Thymus (tissue), 11 donors: ENCODE measurements at regions not wholly inside any gene's neighbourhood (a gene's known extent, or its start where the extent isn't known, plus 50 kb on each side); places are given as distances from the start of the nearest gene placed in this dataset.

Experiments used
- DNase-seq, 9 donors: peaks; one replicate each; pipeline ENCODE4 v3.0.0-alpha.2; 2013; ENCODE audit warnings: low spot score in 9 of 9, low read depth in 6 of 9, missing footprints in 1 of 9
- H3K27ac ChIP-seq, 2 donors: one replicate each; pipeline ENCODE4 v1.5.1; 2013; ENCODE audit warnings: control low read depth in 1 of 2, low read depth in 1 of 2, low read length in 1 of 2, mild to moderate bottlenecking in 1 of 2, moderate library complexity in 1 of 2
- H3K27me3 ChIP-seq, 2 donors: one replicate each; pipeline ENCODE4 v1.5.1; 2013; ENCODE audit warnings: low read length in 1 of 2; ENCODE audit not compliant: control insufficient read depth in 2 of 2, insufficient read depth in 1 of 2
- H3K36me3 ChIP-seq, 2 donors: one replicate each; pipeline ENCODE4 v1.5.1; 2013; ENCODE audit warnings: low read length in 1 of 2, mild to moderate bottlenecking in 1 of 2, moderate library complexity in 1 of 2; ENCODE audit not compliant: control insufficient read depth in 2 of 2, insufficient read depth in 2 of 2
- H3K4me1 ChIP-seq, 2 donors: one replicate each; pipeline ENCODE4 v1.5.1; 2013; ENCODE audit warnings: low read length in 2 of 2; ENCODE audit not compliant: control insufficient read depth in 2 of 2, insufficient read depth in 2 of 2
- H3K4me3 ChIP-seq, 2 donors: one replicate each; pipeline ENCODE4 v1.5.1; 2013; ENCODE audit warnings: low read length in 2 of 2, control low read depth in 1 of 2, mild to moderate bottlenecking in 1 of 2
- H3K9me3 ChIP-seq, 2 donors: one replicate each; pipeline ENCODE4 v1.5.1; 2013; ENCODE audit warnings: low read length in 1 of 2, mild to moderate bottlenecking in 1 of 2; ENCODE audit not compliant: control insufficient read depth in 2 of 2, insufficient read depth in 1 of 2
- WGBS: extraction: QIAGEN DNeasy Blood & Tissue Kit; methylation state at CpG from one replicate; pipeline ENCODE4 v1.1.7; 2013; 5-methylcytosine and 5-hydroxymethylcytosine counted together
- donor health status: healthy.

DNA sequence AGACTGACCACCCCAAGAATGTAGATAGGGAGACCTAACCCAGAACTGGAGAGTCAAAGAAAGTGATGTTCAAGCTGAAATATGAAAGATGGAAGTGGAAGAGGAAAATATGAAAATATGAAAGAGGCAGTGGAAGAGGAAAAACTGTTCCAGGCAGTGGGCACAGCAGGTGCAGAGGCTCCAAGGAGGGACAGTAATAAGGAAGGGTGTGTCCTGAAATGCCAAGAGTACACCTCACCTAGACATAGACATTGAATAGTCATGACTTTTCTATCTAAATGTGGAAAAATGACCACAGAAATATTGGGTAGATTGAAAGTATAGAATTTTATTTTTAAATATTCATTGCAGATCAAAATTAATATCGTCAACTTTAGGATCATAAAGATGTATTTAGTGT is 161.7 kb upstream of the USP24 start:
- Histone ChIP-seq H3K4me1 (peaks cover 30 to 50% of the 10 kb centered on the region in 2 donors), H3K27me3 (no peaks in the 10 kb centered on the region), H3K4me3 (no peak overlapping the region), H3K36me3 (no peaks in the 10 kb centered on the region), H3K27ac (no peak overlapping the region), H3K9me3 (no peaks in the 10 kb centered on the region)
- 96% methylated on average over 1 of the region's 1 CpG for WGBS
- DNase-seq: no peak

DNA sequence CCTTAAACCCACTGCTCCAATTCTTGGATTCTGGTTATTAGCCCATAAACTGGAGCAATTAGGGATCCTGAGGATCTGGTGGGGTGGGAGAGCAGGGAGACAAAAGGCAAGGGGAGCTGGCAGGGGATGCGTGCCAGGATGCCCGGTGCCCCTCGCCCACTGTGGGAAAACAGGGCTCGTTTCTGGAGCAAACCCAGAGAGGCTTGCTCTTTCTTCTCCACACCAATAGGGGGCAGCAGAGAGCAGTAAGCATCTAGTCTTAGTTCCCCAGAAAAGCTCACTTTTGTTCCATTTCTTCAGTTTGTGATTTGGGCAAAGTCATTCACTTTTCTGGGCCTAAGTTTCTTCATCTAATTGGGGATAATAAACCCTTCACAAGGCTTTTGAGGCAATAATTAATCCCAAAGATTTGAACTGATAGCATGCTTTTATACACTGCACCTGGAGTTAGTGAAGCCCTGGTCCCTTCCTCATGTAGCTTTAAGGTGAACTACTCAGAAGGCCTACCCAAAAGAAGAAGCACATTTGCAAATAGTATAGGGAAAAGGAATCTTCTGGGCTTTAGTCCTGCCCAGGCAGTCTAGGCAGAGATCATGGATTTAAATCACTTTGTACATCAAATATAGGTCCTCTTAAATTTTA is 160.6 kb upstream of the USP24 start:
- 54% methylated on average over 4 of the region's 4 CpGs for WGBS
- Histone ChIP-seq H3K4me3 (no peak overlapping the region), H3K27me3 (no peaks in the 10 kb centered on the region), H3K36me3 (no peaks in the 10 kb centered on the region), H3K27ac (peak overlapping the region in 1 of 2 donors; percentile 84), H3K9me3 (no peaks in the 10 kb centered on the region), H3K4me1 (peaks cover 30 to 57% of the 10 kb centered on the region in 2 donors)
- DNase-seq: peak in 4 of 9 donors; percentile 52 to 79 (median 68)

DNA sequence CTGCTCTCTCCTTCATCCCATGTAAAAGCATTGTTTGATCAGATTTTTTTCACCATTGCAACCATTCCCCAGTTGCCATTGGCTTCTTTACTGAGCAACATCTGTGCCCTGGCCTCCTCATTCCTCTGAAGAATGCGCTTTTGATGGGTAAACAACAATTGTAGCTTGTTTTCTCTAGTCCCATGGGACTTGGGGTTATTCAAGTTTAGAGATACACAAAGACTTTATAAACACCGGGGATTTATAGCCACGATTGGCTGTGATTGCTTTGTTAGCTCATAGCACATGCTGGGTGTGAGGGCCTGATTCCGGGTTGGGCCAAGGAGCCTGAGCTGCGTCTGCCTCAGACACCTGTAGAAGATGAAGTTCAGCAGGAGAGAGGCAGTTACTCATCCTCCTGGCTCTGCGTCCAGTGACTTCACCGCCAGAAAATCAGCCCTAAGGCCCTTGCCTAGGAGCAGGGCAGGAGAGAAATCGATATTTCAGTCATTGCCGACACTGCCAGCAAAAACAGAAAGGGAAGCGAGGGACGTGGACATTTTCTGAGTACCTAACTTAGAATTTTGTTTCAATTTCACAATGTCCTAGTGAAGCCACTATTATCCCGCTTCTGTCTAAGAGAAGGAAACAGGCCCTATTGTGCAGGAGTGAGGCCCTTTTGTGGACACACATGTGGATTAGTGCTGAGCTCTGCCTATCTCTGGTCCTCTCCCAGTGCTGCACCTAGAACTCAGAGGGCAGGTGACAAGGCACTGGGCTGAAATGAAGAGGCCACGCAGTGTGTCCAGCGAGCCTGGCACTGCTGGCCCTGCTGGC is 159.8 kb upstream of the USP24 start:
- H3K4me1 ChIP-seq: peaks cover 36 to 64% of the 10 kb centered on the region in 2 donors
- H3K9me3 ChIP-seq: no peaks in the 10 kb centered on the region
- peak overlapping the region; percentile 56 to 84 for H3K27ac ChIP-seq
- DNase-seq: no peak
- H3K4me3 ChIP-seq: no peak overlapping the region
- H3K36me3 ChIP-seq: no peaks in the 10 kb centered on the region
- H3K27me3 ChIP-seq: no peaks in the 10 kb centered on the region
- WGBS: 97% methylated on average over 14 of the region's 14 CpGs

DNA sequence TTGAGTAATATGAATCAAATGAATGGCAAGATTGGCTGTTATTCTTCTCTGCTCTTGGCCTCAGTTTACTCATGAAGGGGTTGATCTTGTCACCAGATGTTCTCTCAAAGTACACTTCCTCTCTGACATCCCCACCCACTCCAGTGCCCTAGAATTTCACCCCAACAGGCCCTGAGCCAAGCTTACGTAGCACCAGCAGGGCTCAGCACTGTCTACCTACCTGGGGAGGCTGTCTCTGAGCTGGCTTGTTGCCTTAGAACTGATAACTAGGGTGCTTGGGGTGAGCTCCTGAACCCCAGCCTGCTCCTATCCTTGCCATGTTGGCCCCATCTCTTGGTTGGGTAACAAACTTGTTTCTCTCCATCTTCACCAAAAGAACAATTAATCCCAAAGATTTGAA is 159.1 kb upstream of the USP24 start:
- Histone ChIP-seq H3K36me3 (no peaks in the 10 kb centered on the region), H3K4me3 (no peak overlapping the region), H3K27me3 (no peaks in the 10 kb centered on the region), H3K27ac (peak overlapping the region; percentile 62 to 84), H3K4me1 (peaks cover 33 to 62% of the 10 kb centered on the region in 2 donors), H3K9me3 (no peaks in the 10 kb centered on the region)
- peak in 2 of 9 donors; percentile 50 to 59 for DNase-seq
- 44% methylated on average over 1 of the region's 1 CpG for WGBS

DNA sequence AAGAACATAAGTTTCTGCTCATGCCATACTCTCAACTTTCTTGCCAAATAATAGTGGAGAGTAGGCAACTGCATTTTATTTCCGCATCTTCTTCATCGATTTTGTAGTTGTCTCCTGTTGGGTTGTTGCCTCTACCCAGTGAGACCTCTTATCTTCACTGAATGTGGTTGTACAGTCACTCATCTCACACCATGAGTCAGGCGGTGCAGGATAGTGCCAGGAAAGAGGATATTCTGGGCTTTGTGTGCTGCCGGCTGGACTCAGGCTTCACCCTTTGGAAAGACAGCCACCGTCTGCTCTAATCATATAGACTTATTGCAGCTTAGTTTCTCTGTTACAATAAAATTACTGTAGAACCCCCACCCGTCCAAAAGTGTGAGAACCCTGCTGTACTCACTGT is 154.3 kb upstream of the USP24 start:
- DNase-seq: no peak
- no peak overlapping the region for H3K27ac ChIP-seq
- no peak overlapping the region for H3K4me3 ChIP-seq
- H3K4me1 ChIP-seq: peaks cover 30 to 50% of the 10 kb centered on the region in 2 donors
- peaks cover 0 to 4% of the 10 kb centered on the region in 2 donors for H3K36me3 ChIP-seq
- peaks cover 0 to 9% of the 10 kb centered on the region in 2 donors for H3K9me3 ChIP-seq
- no peaks in the 10 kb centered on the region for H3K27me3 ChIP-seq
- whole genome bisulfite sequencing: 94% methylated on average over 6 of the region's 6 CpGs

DNA sequence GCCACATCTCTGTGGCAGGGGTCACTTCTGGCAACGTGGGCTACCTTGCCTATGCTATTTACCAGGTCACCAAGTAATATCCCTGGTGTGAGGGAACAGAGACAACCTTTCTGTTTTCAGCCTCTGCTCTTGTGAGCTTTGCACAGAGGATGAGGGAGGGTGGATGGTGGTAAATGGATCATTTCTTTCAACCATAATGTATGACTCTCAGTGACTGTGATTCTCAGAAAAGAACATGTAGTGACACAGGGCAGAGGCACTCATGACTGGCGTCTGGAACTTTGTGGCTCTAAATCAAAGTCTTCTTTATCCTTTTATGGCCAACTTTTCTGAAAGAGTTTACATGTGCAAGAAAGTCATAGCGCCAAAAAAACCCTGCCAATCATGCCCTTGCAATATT is 153.5 kb upstream of the USP24 start:
- Histone ChIP-seq H3K27ac (no peak overlapping the region), H3K9me3 (peaks cover 0 to 9% of the 10 kb centered on the region in 2 donors), H3K4me1 (peaks cover 30 to 50% of the 10 kb centered on the region in 2 donors), H3K27me3 (no peaks in the 10 kb centered on the region), H3K4me3 (no peak overlapping the region), H3K36me3 (peaks cover 0 to 4% of the 10 kb centered on the region in 2 donors)
- no peak for DNase-seq
- WGBS: 91% methylated on average over 3 of the region's 3 CpGs

DNA sequence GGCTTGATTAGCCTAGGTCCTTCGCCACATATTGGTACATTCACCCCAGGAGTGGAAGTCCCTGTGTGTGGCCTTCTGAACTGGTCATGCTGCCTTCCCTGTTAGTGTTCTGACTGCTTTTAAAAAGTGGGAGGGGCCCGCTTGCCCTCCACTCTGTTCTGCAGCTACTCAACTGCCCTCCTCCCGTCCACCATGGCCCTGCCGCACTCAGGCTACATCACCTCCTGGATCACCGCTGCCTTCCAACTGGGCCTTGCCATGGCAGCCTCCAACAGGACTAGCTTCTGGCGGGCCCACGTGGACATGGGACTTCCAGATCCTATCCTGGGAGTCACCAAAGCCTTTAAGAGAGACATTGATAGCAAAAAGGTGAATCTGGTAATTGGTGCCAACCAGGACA is 152.1 kb upstream of the USP24 start:
- DNase-seq: no peak
- Histone ChIP-seq H3K9me3 (peaks cover 0 to 9% of the 10 kb centered on the region in 2 donors), H3K4me1 (peaks cover 39 to 60% of the 10 kb centered on the region in 2 donors), H3K36me3 (peaks cover 0 to 4% of the 10 kb centered on the region in 2 donors), H3K27me3 (no peaks in the 10 kb centered on the region), H3K27ac (no peak overlapping the region), H3K4me3 (no peak overlapping the region)
- WGBS: 97% methylated on average over 7 of the region's 7 CpGs

DNA sequence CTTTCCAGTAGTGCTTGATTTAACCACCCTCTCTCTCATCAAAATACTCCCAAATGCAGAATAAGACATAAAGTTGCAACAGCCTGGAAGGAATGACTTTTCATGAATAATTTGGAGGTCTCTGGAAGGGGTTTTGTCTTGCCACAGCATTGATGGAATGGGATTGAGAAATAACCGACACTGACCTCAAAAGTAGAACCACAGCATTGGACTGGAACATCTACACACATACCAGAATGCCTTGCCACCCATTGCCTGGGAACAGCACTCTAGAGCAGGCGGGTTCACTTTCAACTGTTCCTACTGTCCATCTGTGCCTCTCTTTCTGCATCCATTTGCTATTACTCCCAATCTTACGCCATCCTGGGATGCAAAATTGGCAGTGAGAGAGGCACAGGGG is 149.1 kb upstream of the USP24 start:
- peak overlapping the region; percentile 86 to 97 for H3K27ac ChIP-seq
- 99% methylated on average over 3 of the region's 3 CpGs for WGBS
- no peak overlapping the region for H3K4me3 ChIP-seq
- DNase-seq: peak in 1 of 9 donors; percentile 25
- H3K27me3 ChIP-seq: no peaks in the 10 kb centered on the region
- H3K4me1 ChIP-seq: peaks cover 50 to 70% of the 10 kb centered on the region in 2 donors
- H3K36me3 ChIP-seq: peaks cover 0 to 4% of the 10 kb centered on the region in 2 donors
- peaks cover 0 to 9% of the 10 kb centered on the region in 2 donors for H3K9me3 ChIP-seq

DNA sequence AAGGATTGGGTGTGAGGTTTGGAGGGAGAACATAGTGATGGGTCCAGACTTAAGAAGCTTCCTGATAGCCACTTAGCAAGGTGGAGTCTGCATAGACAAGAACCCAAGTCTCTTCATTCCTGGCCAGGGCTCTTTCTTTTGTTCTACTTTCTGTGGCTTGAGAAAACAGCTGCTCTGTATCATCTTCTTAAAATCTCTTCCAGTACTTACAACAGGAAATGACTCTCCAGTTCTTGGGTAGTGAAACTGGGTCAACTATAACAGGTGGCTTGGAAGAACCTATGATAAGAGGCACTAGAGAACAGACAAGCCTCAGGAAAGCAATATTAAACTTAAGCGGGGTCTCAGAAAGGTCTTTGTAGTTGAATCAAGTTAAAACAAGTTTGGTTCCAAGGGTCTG is 148.1 kb upstream of the USP24 start:
- H3K27me3 ChIP-seq: no peaks in the 10 kb centered on the region
- peaks cover 50 to 74% of the 10 kb centered on the region in 2 donors for H3K4me1 ChIP-seq
- H3K4me3 ChIP-seq: no peak overlapping the region
- peak overlapping the region; percentile 88 to 97 for H3K27ac ChIP-seq
- peaks cover 0 to 9% of the 10 kb centered on the region in 2 donors for H3K9me3 ChIP-seq
- WGBS: 7% methylated on average over 1 of the region's 1 CpG
- DNase-seq: peak; percentile 60 to 95 (median 83)
- H3K36me3 ChIP-seq: peaks cover 0 to 1% of the 10 kb centered on the region in 2 donors
